22Rv1 (cell line): ENCODE measurements at regions not wholly inside any gene's neighbourhood (a gene's known extent, or its start where the extent isn't known, plus 50 kb on each side); places are given as distances from the start of the nearest gene placed in this dataset.

ENCODE experiments used
- ZFX ChIP-seq: fragments of 450-650 bp; IDR thresholded peaks from 2 replicates; pipeline ENCODE4 v1.6.1; 2017; ENCODE audit warnings: antibody characterized with exemption, borderline replicate concordance
- TF ChIP-seq, protein P1 (sequence below): fragments of 450-650 bp; IDR thresholded peaks from 2 replicates; pipeline ENCODE4 v1.5.1; 2017; ENCODE audit warnings: mild to moderate bottlenecking

DNA sequence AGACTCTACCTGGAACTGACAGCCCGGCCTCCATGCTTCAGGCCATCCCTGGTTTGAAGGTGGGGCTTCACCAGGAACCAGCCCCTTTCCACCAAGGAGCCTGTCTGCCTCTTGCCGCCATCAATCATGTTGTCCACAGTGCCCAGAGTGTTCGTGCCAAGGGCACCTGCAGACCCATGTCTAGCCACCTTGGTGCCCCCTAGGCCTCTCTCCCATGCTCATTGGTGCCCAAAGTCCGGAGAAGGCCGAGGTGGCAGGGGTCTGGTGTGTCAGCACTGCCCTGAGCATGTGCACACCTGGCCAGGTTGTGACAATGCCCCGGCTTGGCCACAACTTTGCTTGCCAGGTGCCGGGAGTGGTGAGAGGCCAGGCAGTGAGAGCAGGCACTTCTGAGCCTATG is 114.8 kb downstream of the COPS8 start:
- TF ChIP-seq, protein P1, sequence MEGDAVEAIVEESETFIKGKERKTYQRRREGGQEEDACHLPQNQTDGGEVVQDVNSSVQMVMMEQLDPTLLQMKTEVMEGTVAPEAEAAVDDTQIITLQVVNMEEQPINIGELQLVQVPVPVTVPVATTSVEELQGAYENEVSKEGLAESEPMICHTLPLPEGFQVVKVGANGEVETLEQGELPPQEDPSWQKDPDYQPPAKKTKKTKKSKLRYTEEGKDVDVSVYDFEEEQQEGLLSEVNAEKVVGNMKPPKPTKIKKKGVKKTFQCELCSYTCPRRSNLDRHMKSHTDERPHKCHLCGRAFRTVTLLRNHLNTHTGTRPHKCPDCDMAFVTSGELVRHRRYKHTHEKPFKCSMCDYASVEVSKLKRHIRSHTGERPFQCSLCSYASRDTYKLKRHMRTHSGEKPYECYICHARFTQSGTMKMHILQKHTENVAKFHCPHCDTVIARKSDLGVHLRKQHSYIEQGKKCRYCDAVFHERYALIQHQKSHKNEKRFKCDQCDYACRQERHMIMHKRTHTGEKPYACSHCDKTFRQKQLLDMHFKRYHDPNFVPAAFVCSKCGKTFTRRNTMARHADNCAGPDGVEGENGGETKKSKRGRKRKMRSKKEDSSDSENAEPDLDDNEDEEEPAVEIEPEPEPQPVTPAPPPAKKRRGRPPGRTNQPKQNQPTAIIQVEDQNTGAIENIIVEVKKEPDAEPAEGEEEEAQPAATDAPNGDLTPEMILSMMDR = no peak
- TF ChIP-seq ZFX = no peak
